Fibroblast of the aortic adventitia (primary cell): ENCODE measurements at regions not wholly inside any gene's neighbourhood (a gene's known extent, or its start where the extent isn't known, plus 50 kb on each side); places are given as distances from the start of the nearest gene placed in this dataset.
A peak's percentile ranks its signal among the peaks of the same experiment; 100 is the strongest.

ENCODE experiments used
- DNase-seq: peaks from one replicate; pipeline ENCODE4 v3.0.0-alpha.2; 2010; ENCODE audit warnings: low read depth
- H3K4me3 ChIP-seq: 2 replicates; pipeline ENCODE4 v1.5.1; 2011; ENCODE audit warnings: low read depth, mild to moderate bottlenecking, control low read depth, low read length, moderate library complexity
- CTCF ChIP-seq: IDR thresholded peaks from 2 replicates; pipeline ENCODE4 v1.5.1; 2011; ENCODE audit warnings: mild to moderate bottlenecking, low read length, control low read depth, inconsistent platforms; ENCODE audit not compliant: insufficient read depth

- DNase-seq: no peak
- no peak overlapping the region for H3K4me3 ChIP-seq
- TF ChIP-seq CTCF: no peak
These were observed 186.0 kb upstream of the KLF4 start for GRCh38 chr9:107675351-107676259.

GRCh38 chr9:107674721-107675277 is 185.2 kb upstream of the KLF4 start:
- H3K4me3 ChIP-seq: no peak overlapping the region
- no peak for DNase-seq
- no peak for TF ChIP-seq CTCF

- H3K4me3 ChIP-seq: no peak overlapping the region
- TF ChIP-seq CTCF: no peak
- DNase-seq: no peak
These were observed 184.5 kb upstream of the KLF4 start for GRCh38 chr9:107673861-107674720.

- DNase-seq: no peak
- H3K4me3 ChIP-seq: no peak overlapping the region
- TF ChIP-seq CTCF: no peak
These were observed 182.0 kb upstream of the KLF4 start for GRCh38 chr9:107671588-107671987.

GRCh38 chr9:107669422-107669821 is 179.9 kb upstream of the KLF4 start:
- no peak overlapping the region for H3K4me3 ChIP-seq
- no peak for DNase-seq
- no peak for TF ChIP-seq CTCF

- DNase-seq: peak; percentile 51
- TF ChIP-seq CTCF: no peak
- no peak overlapping the region for H3K4me3 ChIP-seq
These were observed 177.9 kb upstream of the KLF4 start for GRCh38 chr9:107667231-107668070.
